HG02798 (cell line): ENCODE measurements at regions not wholly inside any gene's neighbourhood (a gene's known extent, or its start where the extent isn't known, plus 50 kb on each side); places are given as distances from the start of the nearest gene placed in this dataset.
"Not testable (repeated sequence)": the region's sequence is repeated elsewhere in the genome, so short reads cannot be mapped to it uniquely, and the experiment has no call there.

Experiments
- ATAC-seq: cut with Tn5 transposase; IDR thresholded peaks from one replicate; pipeline ENCODE4 v1.9.1; 2021; ENCODE audit warnings: mild to moderate bottlenecking; ENCODE audit not compliant: unreplicated experiment, poor library complexity

DNA sequence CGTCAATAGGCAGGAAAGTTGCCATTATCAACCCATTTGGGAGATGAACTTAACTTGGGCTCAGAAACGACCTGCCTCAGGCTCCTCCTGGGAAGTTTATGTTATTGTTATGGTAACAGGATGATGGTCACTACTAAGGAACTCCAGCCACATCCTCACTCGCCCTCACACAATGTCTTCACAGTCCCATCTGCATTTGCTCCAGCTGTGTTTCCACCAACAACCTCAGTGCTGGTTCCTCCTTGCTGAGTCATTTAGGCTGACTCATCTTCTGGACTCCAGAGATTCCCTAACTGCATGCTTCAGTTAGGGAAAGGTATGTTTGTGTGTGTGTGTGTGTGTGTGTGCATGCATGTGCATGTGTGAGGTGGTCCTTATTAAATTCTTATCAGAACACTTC is 293.4 kb upstream of the BOD1L1 start:
- ATAC-seq, result no peak

DNA sequence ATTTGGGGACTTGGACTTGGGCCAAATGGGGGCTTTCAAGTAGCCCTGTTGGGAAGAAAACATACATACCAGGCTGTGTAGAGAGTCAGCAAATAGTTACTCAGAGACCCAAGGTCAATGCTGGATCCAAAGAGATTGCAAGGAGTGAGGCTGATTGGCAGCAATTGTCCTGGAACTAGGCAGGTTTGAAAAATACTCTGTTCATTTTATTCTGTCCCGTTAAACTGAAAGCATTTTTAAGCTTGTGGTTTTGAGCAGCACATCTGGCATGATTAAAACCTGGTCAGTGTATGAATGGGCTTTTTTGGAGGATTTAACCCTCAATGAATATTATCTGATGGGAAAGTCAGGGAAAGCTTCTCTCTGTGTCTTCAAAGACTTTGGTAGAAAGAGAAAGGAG is 294.3 kb upstream of the BOD1L1 start:
- ATAC-seq, result no peak

- peak; percentile 49 for ATAC-seq
Observed at GRCh38 chr4:13922459-13922858, 294.9 kb upstream of the BOD1L1 start.

- no peak for ATAC-seq
Observed at GRCh38 chr4:13922873-13923645, 295.5 kb upstream of the BOD1L1 start.

- ATAC-seq, result not testable (repeated sequence)
Observed at GRCh38 chr4:13924900-13925299, 297.4 kb upstream of the BOD1L1 start.

GRCh38 chr4:13928214-13928613 is 300.7 kb upstream of the BOD1L1 start:
- no peak for ATAC-seq

DNA sequence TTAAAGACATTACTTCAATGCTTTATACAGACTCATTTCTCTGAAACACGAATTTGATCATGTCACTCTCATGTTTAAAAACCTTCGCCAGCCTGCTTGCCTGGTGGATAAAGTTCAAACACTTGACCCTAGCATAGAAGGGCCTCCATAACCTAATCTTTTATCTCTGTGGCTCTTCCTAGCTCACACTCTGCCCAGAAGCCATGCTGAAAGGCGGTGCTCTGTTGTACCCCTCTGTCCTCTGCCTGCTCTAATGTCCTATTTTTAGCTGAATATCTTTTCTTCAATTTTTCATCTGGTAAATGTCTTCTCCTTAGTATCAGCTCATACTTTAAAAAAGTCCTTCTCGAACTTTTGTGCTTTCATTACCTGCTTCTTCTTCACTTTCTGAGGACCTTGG is 302.6 kb upstream of the BOD1L1 start:
- no peak for ATAC-seq

DNA sequence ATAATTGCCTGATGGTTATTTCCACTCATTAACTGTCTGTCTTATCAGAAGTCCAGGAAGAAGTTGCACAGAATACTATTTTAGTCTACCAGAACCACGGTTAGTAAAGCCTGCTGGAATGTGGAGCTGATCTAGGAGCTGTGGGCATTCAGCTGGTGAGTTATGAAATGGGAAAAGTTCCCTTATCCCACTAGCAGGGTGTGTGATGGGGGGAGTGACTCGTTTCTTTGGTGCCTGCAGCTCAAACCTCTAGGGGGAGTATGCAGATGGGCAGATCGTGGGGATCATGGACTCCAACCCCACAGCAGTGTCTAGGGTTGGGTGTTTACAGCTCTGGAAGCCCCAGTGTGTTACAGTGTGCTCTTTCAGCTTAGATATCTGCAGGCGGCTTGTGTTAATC is 305.7 kb upstream of the BOD1L1 start:
- no peak for ATAC-seq

GRCh38 chr4:13938299-13938698 is 310.8 kb upstream of the BOD1L1 start:
- ATAC-seq, result no peak

DNA sequence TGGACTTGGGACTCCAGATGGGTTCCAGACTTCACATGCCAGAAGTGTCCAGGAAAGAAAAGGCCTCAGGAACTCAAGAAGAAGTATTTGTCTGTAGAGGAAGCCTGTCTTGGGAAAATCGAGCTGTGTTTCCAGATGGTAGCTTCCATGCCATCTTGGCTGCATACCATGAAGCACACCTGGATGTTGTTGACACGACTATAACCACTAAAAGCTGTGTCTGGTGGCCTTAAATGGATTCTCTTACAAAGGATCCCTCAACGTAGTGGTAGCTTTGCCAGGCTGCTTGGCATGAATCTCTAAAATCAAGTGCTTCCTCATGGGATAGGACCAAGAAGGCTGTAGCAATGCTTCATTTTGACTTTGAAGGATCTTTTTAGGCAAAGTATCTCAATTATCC is 313.4 kb upstream of the BOD1L1 start:
- no peak for ATAC-seq

- ATAC-seq, result no peak
Observed at GRCh38 chr4:13942977-13943376, 315.5 kb upstream of the BOD1L1 start.

- no peak for ATAC-seq
Observed at GRCh38 chr4:13944095-13944511, 316.6 kb upstream of the BOD1L1 start.

GRCh38 chr4:13947921-13948320 is 320.4 kb upstream of the BOD1L1 start:
- no peak for ATAC-seq

GRCh38 chr4:13950491-13950890 is 323.0 kb upstream of the BOD1L1 start:
- ATAC-seq, result no peak

DNA sequence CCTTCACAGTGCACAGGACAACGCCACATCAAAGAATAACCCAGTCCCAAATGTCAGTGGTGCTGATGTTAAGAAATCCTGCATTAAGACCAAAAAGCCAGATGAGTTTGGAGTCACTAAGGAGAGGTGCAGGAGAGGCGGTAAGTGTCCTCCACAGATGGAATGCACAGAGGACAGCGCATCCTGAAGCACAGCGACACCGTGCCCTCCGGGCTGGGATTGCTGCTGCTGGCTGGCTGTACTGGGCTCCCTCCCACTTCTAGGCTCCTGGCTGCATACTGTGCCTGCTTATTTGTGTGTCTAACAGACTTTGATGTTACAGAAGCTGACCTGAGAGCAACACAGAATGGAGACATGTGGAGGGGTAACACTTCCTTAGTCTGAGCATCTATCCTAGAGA is 325.6 kb upstream of the BOD1L1 start:
- no peak for ATAC-seq

- ATAC-seq, result no peak
Observed at GRCh38 chr4:13955551-13955950, 328.0 kb upstream of the BOD1L1 start.

DNA sequence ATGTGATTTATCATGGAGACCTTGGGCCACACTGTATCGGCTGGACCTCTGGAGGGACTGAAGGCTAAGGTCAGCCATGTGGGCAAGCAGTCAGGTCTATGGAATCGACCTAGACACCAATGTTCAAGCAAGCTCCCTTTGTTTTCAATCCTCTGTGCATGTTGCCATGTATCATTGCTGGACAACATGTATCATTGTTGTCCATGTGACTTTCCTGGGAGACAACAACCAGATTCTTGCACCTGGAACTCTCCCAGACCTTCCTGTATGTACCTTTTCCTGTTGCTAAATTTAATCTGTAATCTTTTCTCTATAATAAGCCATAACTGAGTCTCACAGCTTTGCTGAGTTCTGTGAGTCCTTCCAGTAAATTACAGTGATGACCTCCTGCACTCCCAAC is 329.4 kb upstream of the BOD1L1 start:
- ATAC-seq, result no peak

GRCh38 chr4:13957871-13958270 is 330.3 kb upstream of the BOD1L1 start:
- no peak for ATAC-seq

DNA sequence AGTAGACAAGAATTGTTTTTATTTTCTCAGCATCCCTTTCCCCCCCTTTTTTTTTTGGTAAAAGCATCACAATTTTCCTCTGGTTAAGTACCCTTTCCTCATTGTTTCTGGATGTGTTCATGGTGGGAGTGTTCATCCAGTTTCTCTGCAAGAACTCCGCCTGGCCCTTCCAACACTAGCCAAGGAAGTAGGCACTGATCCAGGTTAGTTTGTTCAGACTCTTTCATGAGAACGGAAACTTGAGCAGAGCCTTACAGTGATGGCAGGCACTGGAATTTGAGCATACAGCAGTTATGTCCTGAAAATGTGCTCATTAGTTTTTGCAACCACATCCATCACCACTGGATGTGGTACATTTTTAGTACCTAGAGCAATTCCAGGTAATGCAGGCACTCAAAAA is 336.1 kb upstream of the BOD1L1 start:
- no peak for ATAC-seq

DNA sequence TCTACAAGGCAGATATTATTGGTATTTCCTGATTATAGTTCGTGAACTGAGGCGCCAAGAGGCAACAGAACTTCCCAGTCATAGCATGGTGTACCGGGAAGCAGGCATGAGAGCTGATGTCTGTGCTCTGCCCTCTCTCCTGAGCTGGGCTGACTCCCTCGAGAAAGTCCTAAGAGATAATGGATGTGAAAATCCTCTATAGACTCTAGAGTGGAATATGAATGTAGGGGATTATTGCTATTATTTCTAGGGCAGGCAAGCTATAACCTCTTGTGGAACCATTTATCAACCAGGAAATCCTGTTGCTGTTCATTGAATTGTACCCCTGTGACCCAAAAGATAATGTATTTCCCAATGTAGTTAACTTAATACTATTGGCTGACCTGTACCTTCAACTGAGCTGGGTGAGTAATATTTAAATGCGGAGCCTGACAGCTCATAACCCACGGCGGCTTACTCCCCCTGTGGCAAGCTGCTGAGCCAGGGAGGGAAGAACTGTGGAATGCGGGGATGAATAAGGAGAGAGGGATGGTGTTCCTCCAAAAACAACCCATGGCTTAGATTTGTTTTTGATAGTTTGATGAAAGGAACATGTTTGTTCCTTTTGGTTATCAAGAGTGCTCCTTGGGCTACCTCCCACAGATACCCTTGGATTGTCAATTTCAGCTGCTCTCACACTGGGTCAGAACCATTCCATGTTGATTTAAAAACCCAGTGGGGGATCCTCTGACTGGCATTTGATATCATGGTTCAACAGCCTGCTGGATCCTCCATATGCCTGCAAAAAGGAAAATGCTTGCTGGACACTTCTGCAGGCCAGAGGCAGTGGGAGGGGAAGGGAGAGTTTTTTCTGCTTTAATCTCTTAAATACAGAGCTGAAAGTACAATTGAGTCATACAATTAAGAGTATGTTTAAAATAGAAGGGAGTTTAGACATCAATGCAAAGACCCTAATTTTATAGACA is 339.0 kb upstream of the BOD1L1 start:
- no peak for ATAC-seq

DNA sequence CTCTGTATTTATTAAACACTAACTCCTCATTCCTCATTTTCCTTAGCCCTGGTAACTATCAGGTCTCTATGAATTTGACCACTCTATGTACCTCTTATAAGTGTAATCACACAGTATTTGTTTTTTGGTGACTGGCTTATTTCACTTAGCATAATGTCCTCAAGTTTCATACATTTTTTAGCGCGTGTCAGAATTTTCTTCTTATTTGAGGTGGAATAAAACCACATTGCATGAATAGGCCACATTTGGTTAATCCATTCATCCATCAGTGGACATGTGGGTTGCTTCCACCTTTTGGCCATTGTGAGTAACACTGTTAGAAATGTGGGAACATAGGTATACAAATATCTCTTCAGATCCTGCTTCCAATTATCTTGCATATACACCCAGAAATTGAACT is 341.2 kb upstream of the BOD1L1 start:
- no peak for ATAC-seq
